GM19023 (cell line): ENCODE measurements at regions not wholly inside any gene's neighbourhood (a gene's known extent, or its start where the extent isn't known, plus 50 kb on each side); places are given as distances from the start of the nearest gene placed in this dataset.

ENCODE experiments used
- ATAC-seq: cut with Tn5 transposase; IDR thresholded peaks from one replicate; pipeline ENCODE4 v1.9.1; 2021; ENCODE audit warnings: mild to moderate bottlenecking, moderate library complexity; ENCODE audit not compliant: unreplicated experiment

DNA sequence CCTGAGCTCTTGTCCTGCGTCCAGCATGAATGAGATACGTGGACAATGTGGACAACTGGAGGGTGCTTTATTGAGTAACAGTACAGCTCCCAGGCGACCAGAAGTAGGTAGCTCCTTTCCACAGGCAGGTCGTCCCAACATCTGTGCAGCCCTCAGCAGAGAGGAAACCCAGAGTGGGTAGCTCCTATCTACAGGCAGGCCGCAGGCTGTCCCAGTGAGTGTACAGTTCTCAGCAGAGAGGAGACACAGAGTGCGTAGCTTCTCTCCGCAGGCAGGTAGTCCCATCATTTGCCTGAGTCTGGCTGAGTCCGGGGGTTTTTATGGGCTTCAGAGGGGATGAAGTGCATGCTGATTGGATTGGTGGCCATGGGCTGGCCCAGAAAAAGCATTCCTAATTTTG, 373.3 kb downstream of the CHSY3 start:
- ATAC-seq, result no peak

DNA sequence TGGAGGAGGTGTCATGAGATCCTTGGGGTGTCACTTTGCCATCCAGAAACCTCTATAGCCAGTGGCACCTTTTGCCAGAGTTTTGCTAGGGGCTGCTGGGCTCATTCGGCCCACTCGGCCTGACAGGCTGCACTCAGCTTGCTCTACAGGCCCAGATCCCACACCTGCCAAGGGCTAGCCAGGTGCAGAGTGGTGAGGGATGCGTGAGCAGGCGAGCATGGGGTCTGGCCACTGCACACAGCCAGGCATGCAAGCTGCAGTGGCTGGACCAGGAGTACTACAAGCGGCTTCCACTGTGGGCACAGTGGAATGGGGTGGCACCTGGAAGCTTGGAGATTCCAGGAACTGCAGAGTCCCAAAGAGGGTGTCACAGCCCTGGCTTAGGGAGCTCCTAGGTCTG, 372.7 kb downstream of the CHSY3 start:
- ATAC-seq, result no peak

DNA sequence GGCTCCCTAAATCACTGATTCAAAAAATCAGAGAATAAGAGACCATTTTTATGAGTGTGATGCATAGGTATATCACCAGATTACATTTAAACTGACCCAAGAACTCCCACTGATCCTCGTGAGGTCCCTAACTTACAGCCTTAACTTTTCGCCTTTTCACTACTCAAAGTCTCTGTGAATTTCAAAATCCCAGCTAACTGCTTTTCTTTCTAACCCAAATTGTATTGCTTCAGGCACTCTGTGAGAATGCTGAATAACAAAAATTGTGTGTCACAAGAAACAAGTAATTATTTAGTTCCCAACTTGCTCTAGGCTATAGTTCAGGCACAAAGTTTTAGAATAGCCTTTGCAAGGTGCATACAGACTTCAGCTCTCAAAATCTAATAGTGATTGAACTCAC, 368.6 kb downstream of the CHSY3 start:
- no peak for ATAC-seq

DNA sequence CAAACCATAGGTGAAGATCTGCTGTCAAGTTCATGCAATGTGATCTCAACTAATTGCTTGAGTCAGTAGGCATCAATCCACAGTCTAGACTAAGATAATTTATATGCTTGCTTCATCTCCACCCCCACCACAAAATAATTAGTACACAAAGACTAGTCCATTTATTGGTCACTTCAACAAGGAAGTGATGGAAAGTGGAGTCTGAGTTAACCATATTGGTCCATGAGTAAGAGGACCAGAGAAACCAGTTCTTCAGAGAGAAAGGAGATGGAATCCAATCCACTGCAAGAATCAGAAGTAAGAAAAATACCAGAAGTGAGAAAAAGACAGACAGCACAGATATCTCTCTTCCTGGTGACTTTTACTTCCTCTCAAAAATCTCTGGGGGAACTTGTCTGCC, 366.5 kb downstream of the CHSY3 start:
- no peak for ATAC-seq

DNA sequence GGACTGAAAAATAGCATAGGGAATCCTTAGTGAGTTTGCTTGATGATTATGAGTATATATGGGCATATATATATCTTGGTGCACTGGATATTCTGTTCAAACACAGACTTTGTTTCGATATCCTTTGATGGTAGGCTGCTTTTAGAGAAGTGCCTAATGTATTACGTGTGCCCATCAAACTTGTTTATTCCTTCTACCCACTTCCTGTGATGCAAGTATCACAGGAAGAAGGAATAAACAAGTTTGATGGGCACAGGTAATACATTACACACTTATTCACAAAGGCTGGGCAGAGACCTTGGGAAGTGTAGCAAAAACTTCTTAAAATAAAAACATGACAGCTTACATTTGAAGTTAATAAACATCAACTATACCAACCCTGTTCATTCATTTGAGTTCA, 364.2 kb downstream of the CHSY3 start:
- no peak for ATAC-seq

DNA sequence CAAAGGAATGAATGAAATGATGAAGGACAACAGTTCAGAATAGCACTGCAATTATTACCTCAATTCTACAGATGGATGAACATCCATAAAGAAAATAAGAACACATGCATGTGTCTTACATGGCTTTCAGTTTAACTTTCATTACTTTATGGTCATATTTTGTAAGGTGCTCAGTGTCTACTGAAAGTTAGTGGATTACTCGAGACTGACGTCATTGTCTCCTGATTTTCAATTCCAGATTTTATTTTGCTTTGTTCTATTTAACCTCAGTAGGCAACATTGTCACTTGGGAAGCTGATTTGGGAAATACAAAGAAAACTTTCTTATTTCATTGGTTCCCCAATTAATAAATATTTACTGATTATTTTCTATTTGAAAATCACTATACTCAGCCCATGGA, 363.7 kb downstream of the CHSY3 start:
- ATAC-seq, result no peak

DNA sequence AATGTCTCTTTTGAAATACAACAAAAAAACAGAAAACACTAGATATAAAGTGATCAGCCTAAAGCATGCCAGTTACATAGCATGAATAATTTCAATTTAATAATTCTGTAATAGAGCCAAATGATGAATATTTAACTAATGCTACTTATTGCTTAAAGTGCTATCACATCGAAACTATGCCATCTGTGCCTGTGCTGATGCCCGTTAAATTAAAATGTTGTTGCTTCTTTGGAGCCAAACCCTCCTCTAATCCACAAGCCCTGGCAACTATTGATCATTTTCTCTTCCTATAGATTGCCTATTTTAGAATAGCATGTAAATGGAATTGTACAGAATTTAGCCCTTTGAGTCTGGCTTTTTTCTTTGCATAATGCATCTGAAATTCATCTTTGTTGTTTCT, 356.2 kb downstream of the CHSY3 start:
- ATAC-seq, result no peak

DNA sequence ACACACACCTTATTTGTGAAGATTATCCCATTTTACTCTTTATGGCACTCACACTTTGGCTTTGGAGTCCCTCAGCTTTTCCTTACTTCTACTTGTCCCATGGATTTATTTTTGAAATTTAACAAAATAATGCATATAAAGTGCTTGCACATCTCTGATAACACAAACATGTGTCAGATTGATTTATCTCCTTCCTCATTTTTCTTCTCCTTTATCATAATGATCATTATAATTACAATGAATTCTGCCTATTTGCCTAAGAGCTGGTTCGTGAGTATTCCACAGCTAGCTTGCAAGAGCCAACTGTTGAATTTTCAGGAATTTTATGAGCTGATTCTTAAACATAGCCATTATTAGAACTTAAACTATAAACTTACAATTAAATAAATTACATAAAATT, 347.7 kb downstream of the CHSY3 start:
- no peak for ATAC-seq

DNA sequence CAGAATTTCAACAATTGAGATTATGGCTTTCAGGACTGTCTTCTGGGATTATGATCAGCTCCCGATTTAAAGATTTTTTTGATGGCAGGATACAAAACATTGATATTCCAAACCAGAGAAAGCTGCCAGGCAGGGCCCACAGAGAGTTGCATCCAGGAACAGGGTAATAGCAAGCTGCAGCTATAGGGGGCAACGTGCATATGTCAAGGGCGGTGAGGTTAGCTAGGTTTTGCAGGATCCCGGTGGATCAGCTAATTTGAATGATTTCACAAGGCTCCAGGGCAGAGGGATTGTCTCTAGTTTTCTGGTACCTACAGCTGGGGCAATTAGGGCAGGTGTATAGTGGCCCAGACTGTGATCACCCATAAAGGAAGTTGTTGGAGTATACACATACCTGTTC, 339.4 kb downstream of the CHSY3 start:
- ATAC-seq, result no peak

DNA sequence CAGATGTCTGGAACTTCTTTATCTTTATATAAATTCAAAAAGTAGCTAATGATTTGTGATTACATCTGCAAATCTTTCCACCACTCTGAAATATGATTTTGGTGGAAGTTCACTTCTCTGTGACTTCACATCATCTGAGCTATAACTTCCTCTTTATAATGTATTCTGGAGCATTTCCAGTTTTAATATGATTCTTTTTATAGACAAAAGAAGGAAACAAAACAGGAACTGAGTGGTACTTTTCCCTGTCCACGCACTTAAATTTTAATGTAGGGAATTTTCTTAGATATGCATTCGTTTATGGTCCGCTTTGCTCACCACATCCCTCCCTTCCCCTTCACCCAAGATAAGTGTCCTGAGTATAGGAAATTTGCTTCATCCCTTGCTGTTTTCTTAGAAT, 333.5 kb downstream of the CHSY3 start:
- ATAC-seq, result no peak
